Mesenchymal stem cell (in vitro differentiated cells and primary cell): ENCODE measurements at regions not wholly inside any gene's neighbourhood (a gene's known extent, or its start where the extent isn't known, plus 50 kb on each side); places are given as distances from the start of the nearest gene placed in this dataset.

Experiments used
- DNase-seq: peaks from one replicate; pipeline ENCODE4 v3.0.0-alpha.2; 2013
- H2AFZ ChIP-seq: one replicate; pipeline ENCODE4 v1.6.1; 2013; ENCODE audit warnings: low read depth, mild to moderate bottlenecking, control low read depth, inconsistent platforms, low read length, moderate library complexity
- H2AK5ac ChIP-seq: 2 replicates; pipeline ENCODE4 v1.6.1; 2013; ENCODE audit warnings: low read length, moderate library complexity, mild to moderate bottlenecking, inconsistent platforms; ENCODE audit not compliant: severe bottlenecking
- H2BK120ac ChIP-seq: one replicate; pipeline ENCODE4 v1.6.1; 2013; ENCODE audit warnings: low read depth, mild to moderate bottlenecking, inconsistent platforms, low read length, moderate library complexity
- H2BK12ac ChIP-seq, 2 experiments: one replicate each; pipeline ENCODE4 v1.6.1; 2013; ENCODE audit warnings: inconsistent platforms in 2 of 2, low read length in 2 of 2, mild to moderate bottlenecking in 2 of 2, moderate library complexity in 2 of 2, control low read depth in 1 of 2
- H2BK15ac ChIP-seq: one replicate; pipeline ENCODE4 v1.6.1; 2013; ENCODE audit warnings: mild to moderate bottlenecking, low read depth, inconsistent platforms; ENCODE audit not compliant: poor library complexity, severe bottlenecking
- H2BK5ac ChIP-seq: 2 replicates; pipeline ENCODE4 v1.6.1; 2013; ENCODE audit warnings: low read depth, mild to moderate bottlenecking, low read length, control low read depth, inconsistent platforms; ENCODE audit not compliant: poor library complexity, severe bottlenecking
- H3K14ac ChIP-seq, 2 experiments: one replicate each; pipeline ENCODE4 v1.6.1; 2013; ENCODE audit warnings: inconsistent platforms in 2 of 2, low read length in 2 of 2, control low read depth in 1 of 2, mild to moderate bottlenecking in 1 of 2, moderate library complexity in 1 of 2
- H3K18ac ChIP-seq, 2 experiments: one replicate each; pipeline ENCODE4 v1.6.1; 2013; ENCODE audit warnings: inconsistent platforms in 2 of 2, low read length in 2 of 2, control low read depth in 1 of 2, low read depth in 1 of 2, mild to moderate bottlenecking in 1 of 2
- H3K23ac ChIP-seq, 2 experiments: one replicate each; pipeline ENCODE4 v1.6.1; 2013; ENCODE audit warnings: inconsistent platforms in 2 of 2, low read length in 2 of 2, mild to moderate bottlenecking in 2 of 2, moderate library complexity in 2 of 2, control low read depth in 1 of 2
- H3K27ac ChIP-seq: 2 replicates; pipeline ENCODE4 v1.5.1; 2013; ENCODE audit warnings: mild to moderate bottlenecking, moderate library complexity, low read length, control low read depth, inconsistent platforms; ENCODE audit not compliant: poor library complexity, severe bottlenecking
- H3K27me3 ChIP-seq, 2 experiments: 2 replicates each; pipeline versions ENCODE4 v1.6.1 to v1.7.0; 2013; ENCODE audit warnings: low read length in 2 of 2, mild to moderate bottlenecking in 2 of 2, moderate library complexity in 2 of 2, control low read depth in 1 of 2, inconsistent platforms in 1 of 2; ENCODE audit not compliant: control insufficient read depth in 1 of 2, insufficient read depth in 1 of 2
- H3K36me3 ChIP-seq, 2 experiments: 2 replicates each; pipeline versions ENCODE4 v1.6.1 to v1.7.0; 2013; ENCODE audit warnings: low read length in 2 of 2, control low read depth in 1 of 2, inconsistent platforms in 1 of 2, low read depth in 1 of 2, mild to moderate bottlenecking in 1 of 2; ENCODE audit not compliant: insufficient read depth in 2 of 2, control insufficient read depth in 1 of 2
- H3K4ac ChIP-seq, 2 experiments: one replicate each; pipeline ENCODE4 v1.6.1; 2013; ENCODE audit warnings: inconsistent platforms in 2 of 2, low read length in 2 of 2, mild to moderate bottlenecking in 2 of 2, moderate library complexity in 2 of 2, control low read depth in 1 of 2, low read depth in 1 of 2
- H3K4me1 ChIP-seq: 2 replicates; pipeline ENCODE4 v1.6.1; 2013; ENCODE audit warnings: low read depth, low read length, control low read depth; ENCODE audit not compliant: control insufficient read depth, insufficient read depth
- H3K4me2 ChIP-seq: 2 replicates; pipeline ENCODE4 v1.6.1; 2013; ENCODE audit warnings: low read length, mild to moderate bottlenecking, inconsistent platforms; ENCODE audit not compliant: poor library complexity, severe bottlenecking
- H3K4me3 ChIP-seq, 2 experiments: 2 replicates each; pipeline versions ENCODE4 v1.5.1 to v1.7.0; 2013; ENCODE audit warnings: low read length in 2 of 2, mild to moderate bottlenecking in 2 of 2, control low read depth in 1 of 2, low read depth in 1 of 2; ENCODE audit not compliant: insufficient read depth in 1 of 2
- H3K79me1 ChIP-seq: replicated peaks from 2 replicates; pipeline ENCODE4 v1.6.1; 2013; ENCODE audit warnings: mild to moderate bottlenecking, control low read depth, low read length, inconsistent platforms; ENCODE audit not compliant: poor library complexity, severe bottlenecking
- H3K9ac ChIP-seq: 2 replicates; pipeline ENCODE4 v1.7.0; 2013; ENCODE audit warnings: mild to moderate bottlenecking, low read length, moderate library complexity
- H3K9me3 ChIP-seq: 2 replicates; pipeline ENCODE4 v1.7.0; 2013; ENCODE audit warnings: mild to moderate bottlenecking, low read length; ENCODE audit not compliant: control insufficient read depth
- H4K8ac ChIP-seq: one replicate; pipeline ENCODE4 v1.6.1; 2013; ENCODE audit warnings: inconsistent platforms, mild to moderate bottlenecking, low read length, moderate library complexity
- H4K91ac ChIP-seq: one replicate; pipeline ENCODE4 v1.6.1; 2013; ENCODE audit warnings: mild to moderate bottlenecking, low read length, inconsistent platforms
- WGBS: methylation state at CpG from one replicate; pipeline ENCODE4 v1.1.7; 2013; ENCODE audit warnings: mixed read lengths; 5-methylcytosine and 5-hydroxymethylcytosine counted together

- H2BK120ac ChIP-seq = no peak overlapping the region
- DNase-seq = no peak
- H3K27ac ChIP-seq = no peak overlapping the region
- H2AK5ac ChIP-seq = no peak overlapping the region
- H2BK12ac ChIP-seq = no peak overlapping the region
- no peak overlapping the region for H2BK15ac ChIP-seq
- no peak overlapping the region for H2AFZ ChIP-seq
- no peak overlapping the region for H3K14ac ChIP-seq
- no peaks in the 10 kb centered on the region for H3K36me3 ChIP-seq
- WGBS = 87% methylated on average over 15 of the region's 17 CpGs
- H3K4me1 ChIP-seq = no peaks in the 10 kb centered on the region
- H4K91ac ChIP-seq = no peak overlapping the region
- H2BK5ac ChIP-seq = no peak overlapping the region
- no peak overlapping the region for H3K9ac ChIP-seq
- no peak overlapping the region for H4K8ac ChIP-seq
- no peak overlapping the region for H3K4me2 ChIP-seq
- H3K9me3 ChIP-seq = no peaks in the 10 kb centered on the region
- no peaks in the 10 kb centered on the region for H3K27me3 ChIP-seq
- no peak overlapping the region for H3K4ac ChIP-seq
- H3K23ac ChIP-seq = no peak overlapping the region
- H3K79me1 ChIP-seq = no peaks in the 10 kb centered on the region
- no peak overlapping the region for H3K18ac ChIP-seq
- H3K4me3 ChIP-seq = no peak overlapping the region
These were observed 53.0 kb upstream of the ADTRP start for GRCh38 chr6:11831653-11832052.

DNA sequence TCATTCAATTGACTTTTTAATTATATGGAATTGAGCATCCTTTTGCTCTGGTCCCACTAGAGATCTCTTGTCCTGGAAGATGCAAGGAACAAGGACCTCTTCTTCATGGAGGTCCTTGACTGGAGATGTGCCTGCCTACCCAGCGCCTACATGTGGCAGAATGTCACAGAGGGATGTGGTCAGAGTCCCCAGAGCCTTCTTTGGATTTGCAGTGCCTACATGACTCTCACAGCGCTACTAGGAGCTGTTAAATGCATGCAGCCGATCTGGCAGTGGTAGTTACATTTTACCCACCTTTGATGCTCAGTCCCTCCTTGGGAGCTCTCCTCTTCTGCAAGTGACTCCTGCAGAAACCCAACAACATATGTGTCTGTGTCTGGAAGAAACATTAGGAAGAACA lies 51.9 kb upstream of the ADTRP start:
- Histone ChIP-seq H2BK120ac (no peak overlapping the region), H3K36me3 (no peaks in the 10 kb centered on the region), H3K4me1 (no peaks in the 10 kb centered on the region), H3K14ac (no peak overlapping the region), H3K27me3 (no peaks in the 10 kb centered on the region), H3K4me2 (no peak overlapping the region), H2BK12ac (no peak overlapping the region), H2BK15ac (no peak overlapping the region), H3K9me3 (no peaks in the 10 kb centered on the region), H2AFZ (no peak overlapping the region), H3K23ac (no peak overlapping the region), H3K27ac (no peak overlapping the region), H4K91ac (no peak overlapping the region), H3K79me1 (no peaks in the 10 kb centered on the region), H3K4ac (no peak overlapping the region), H3K9ac (no peak overlapping the region), H3K4me3 (no peak overlapping the region), H4K8ac (no peak overlapping the region), H2BK5ac (no peak overlapping the region), H2AK5ac (no peak overlapping the region), H3K18ac (no peak overlapping the region)
- DNase-seq = no peak
- 91% methylated on average over 3 of the region's 3 CpGs for WGBS

DNA sequence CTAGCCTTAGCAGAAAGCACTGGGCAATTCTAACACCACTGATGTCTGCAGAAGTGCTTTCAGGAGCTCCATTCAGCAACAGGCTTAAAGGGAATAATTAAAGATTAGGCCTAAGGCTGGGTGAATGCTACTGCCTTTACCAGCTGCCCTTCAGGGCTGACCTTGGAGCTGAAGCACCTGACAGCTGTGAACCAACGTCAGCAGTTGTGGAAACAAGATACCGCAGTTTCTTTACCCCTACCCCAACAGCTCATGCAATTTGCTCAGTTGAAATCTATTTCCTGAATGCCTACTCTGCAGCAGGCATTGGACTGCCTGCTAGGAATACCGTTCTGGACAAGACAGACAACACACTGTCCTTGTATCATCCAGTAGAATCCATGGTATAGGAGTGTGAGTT lies 51.5 kb upstream of the ADTRP start:
- no peaks in the 10 kb centered on the region for H3K4me1 ChIP-seq
- H2AFZ ChIP-seq = no peak overlapping the region
- H3K9me3 ChIP-seq = no peaks in the 10 kb centered on the region
- no peak overlapping the region for H3K4ac ChIP-seq
- no peak overlapping the region for H3K18ac ChIP-seq
- H3K4me3 ChIP-seq = no peak overlapping the region
- no peak overlapping the region for H2AK5ac ChIP-seq
- H3K4me2 ChIP-seq = no peak overlapping the region
- no peak overlapping the region for H3K23ac ChIP-seq
- no peak overlapping the region for H4K91ac ChIP-seq
- no peak overlapping the region for H2BK5ac ChIP-seq
- no peaks in the 10 kb centered on the region for H3K27me3 ChIP-seq
- H2BK15ac ChIP-seq = no peak overlapping the region
- H3K36me3 ChIP-seq = no peaks in the 10 kb centered on the region
- H4K8ac ChIP-seq = no peak overlapping the region
- no peak overlapping the region for H3K14ac ChIP-seq
- no peak for DNase-seq
- H3K9ac ChIP-seq = no peak overlapping the region
- WGBS = 86% methylated on average over 3 of the region's 3 CpGs
- no peak overlapping the region for H2BK120ac ChIP-seq
- no peak overlapping the region for H3K27ac ChIP-seq
- H3K79me1 ChIP-seq = no peaks in the 10 kb centered on the region
- H2BK12ac ChIP-seq = no peak overlapping the region

DNA sequence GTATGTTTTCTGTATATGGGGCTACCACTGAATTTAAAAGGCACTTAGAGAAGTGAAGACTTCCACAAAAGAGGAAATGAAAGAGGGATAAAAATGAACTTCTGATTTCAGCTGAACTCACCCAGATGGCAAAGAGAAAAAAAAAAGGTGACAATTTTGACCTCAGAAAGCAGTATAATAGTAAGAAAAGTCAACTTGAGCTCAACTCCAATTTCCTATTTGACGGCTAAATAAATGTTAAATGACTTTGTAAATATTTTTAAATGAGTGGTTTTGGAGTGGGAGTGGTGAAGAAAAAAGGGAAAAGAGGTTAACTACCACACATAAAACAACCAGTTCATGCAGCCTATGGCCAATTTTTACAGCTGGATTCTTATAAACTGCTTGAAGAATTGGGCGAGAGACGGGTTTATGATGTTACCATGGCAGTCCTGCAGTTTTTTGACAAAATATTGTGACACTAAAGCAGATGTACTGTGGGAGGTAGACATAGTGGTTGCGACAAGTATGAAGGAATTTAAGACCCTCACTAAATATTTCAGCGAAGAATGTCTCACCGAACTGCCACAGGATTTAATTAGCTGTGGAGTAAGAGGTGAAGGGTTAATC lies 49.8 kb upstream of the ADTRP start:
- no peak overlapping the region for H2BK12ac ChIP-seq
- no peaks in the 10 kb centered on the region for H3K4me1 ChIP-seq
- H3K9me3 ChIP-seq = no peaks in the 10 kb centered on the region
- no peak overlapping the region for H3K4me3 ChIP-seq
- H2BK15ac ChIP-seq = no peak overlapping the region
- no peak overlapping the region for H3K9ac ChIP-seq
- no peaks in the 10 kb centered on the region for H3K27me3 ChIP-seq
- H3K79me1 ChIP-seq = no peaks in the 10 kb centered on the region
- no peak for DNase-seq
- H3K4me2 ChIP-seq = no peak overlapping the region
- WGBS = 82% methylated on average over 5 of the region's 6 CpGs
- H4K91ac ChIP-seq = no peak overlapping the region
- no peak overlapping the region for H2AK5ac ChIP-seq
- H3K23ac ChIP-seq = no peak overlapping the region
- no peak overlapping the region for H2BK5ac ChIP-seq
- H2BK120ac ChIP-seq = no peak overlapping the region
- H4K8ac ChIP-seq = no peak overlapping the region
- H3K27ac ChIP-seq = no peak overlapping the region
- H3K18ac ChIP-seq = no peak overlapping the region
- H3K36me3 ChIP-seq = no peaks in the 10 kb centered on the region
- no peak overlapping the region for H3K14ac ChIP-seq
- no peak overlapping the region for H3K4ac ChIP-seq
- H2AFZ ChIP-seq = no peak overlapping the region
